ENCODE measurements at regions not wholly inside any gene's neighbourhood (a gene's known extent, or its start where the extent isn't known, plus 50 kb on each side); places are given as distances from the start of the nearest gene placed in this dataset.

DNA sequence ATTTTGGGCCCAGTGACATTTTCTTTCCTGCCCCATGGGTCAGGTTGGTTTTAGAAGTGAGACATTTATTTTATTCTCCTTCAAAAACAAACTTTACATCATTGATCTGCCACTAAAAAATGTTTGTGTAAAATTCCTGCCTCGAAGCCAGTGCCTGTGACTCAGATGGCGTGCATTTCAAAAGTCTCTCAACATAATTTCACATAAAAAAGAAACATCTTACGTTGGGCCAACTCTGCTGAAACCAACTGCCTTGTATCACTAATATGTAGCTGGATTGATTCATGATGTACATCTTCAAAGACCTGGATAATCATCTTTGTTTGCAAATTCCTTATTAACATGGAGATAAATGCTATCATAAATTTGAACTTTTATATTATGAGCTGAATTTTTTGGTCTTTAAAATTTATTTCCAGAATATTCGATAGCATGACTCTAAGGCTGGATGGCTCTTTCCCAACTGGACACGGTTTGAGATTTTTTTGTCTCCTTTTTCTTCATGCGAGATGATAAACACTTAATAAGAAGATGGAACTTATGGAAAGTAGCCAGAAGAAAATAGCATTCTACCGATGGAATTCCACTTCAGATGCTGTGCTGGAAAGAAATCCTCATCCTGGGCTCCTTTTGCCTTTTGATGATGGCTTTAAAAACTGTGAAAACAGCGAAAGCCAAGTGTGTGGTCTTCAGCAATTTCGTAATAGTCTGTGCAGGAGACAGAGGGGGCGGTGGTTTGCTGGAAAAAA is 420.5 kb downstream of the FGF9 start:
- DNase-seq (ENCODE audit: low read depth, low spot score), result no peak

DNA sequence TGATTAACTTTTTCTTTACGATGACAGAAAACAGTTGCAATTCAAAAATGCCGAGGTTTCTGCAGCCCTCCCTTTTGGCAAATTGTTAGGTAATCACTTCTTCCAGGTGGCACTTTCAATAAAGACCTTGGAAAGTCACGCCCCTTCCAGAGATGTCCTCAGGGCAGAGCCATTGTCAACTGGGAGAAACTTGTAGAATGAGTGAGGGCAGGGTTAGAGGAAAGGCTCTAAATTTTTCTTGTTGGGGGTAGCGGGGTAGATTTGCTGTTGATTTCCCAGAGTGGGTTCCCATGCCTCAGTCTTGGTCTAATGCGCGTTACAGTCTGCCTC is 421.1 kb downstream of the FGF9 start:
- no peak for DNase-seq (ENCODE audit: low read depth, low spot score)

DNA sequence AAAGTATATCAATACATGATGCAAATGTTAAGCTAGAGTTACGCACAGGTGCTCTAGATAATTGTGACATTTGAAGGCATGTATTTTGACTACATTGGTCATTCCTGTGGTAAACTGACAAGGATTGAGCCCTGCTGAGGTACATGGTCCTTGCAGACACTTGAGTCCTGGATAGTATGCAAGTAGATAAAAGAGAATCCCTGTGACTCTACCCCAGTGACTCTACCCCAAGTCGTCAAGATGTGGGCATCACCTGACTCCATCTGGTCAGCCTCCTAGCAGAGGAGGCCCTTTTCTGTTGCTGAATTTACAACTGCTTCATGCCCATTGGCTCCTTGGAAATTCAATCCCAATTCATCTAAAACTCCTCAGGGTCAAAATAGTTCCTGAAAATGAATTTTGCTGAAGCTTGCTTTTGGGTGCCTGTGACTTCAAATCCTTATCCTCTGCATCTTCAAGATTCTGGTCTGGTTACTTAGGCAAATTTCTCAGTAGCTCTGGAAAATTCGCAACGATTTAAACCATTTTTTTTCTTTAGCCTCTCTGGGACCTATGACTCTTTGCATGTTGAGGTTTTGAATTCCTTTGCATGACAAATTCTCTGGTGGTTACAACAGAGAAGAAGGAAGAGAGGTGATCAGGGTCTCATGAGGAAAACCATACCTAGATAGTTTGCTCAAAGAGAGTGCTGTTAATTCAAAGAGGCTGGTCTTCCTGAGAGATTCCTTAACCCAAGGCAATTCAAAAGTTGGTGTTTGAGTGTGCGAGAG is 422.1 kb downstream of the FGF9 start:
- DNase-seq (ENCODE audit: low read depth, low spot score), result no peak

DNA sequence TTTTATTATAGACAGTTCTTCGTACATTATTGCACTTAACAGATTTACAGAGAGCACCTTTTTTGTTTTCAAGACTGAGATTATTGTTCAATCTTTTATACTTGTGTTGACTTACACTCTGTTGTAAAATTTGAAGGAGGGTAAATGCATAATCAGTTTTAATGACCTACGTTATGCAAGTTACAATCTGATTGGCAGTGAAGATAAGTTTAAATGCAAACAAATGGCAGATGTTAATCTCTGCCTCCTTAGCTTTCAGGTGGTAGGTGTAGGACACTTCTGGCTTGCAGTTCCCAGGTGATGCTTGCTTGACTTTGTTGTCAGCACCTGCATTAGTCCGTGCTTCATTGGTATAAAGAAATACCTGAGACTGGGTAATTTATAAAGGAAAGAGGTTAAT is 424.9 kb downstream of the FGF9 start:
- no peak for DNase-seq (ENCODE audit: low read depth, low spot score)

DNA sequence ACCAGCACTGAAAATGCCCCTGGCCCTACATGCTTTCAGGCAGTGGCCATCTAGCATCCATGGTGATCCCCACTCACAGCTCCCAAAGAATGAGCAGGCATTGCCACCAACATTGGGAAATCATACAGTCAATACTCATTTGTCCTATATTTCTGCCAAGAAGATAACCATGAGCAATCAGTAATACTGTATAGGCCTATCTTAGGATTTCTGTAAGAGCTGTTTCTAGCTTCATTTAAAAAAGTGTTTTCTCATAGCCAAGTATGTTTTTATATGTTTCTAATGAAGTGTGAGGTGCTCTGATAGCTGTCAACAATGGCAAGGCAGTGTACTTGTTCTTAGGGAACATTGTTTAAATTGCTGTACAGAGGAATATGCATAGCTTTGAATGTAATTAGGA is 428.7 kb downstream of the FGF9 start:
- DNase-seq (ENCODE audit: low read depth, low spot score), result no peak

DNA sequence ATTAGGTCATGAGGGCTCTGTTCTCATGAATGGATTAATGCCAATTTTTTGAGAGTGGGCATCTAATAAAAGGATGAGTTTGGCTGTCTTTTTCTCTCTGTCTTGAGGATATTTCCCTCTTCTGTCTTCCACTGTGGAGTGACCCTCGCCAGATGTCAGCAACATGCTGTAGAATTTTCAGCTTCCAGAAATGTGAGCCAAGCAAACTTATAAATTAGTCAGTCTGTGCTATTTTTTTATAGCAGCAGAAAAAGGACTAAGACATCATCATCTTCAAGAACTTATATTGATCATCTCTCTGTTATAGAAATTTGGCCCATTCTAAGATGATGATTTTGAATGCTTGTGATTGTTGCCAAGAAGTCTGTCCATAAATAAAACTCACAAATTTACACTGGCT is 431.4 kb downstream of the FGF9 start:
- DNase-seq (ENCODE audit: low read depth, low spot score), result no peak

DNA sequence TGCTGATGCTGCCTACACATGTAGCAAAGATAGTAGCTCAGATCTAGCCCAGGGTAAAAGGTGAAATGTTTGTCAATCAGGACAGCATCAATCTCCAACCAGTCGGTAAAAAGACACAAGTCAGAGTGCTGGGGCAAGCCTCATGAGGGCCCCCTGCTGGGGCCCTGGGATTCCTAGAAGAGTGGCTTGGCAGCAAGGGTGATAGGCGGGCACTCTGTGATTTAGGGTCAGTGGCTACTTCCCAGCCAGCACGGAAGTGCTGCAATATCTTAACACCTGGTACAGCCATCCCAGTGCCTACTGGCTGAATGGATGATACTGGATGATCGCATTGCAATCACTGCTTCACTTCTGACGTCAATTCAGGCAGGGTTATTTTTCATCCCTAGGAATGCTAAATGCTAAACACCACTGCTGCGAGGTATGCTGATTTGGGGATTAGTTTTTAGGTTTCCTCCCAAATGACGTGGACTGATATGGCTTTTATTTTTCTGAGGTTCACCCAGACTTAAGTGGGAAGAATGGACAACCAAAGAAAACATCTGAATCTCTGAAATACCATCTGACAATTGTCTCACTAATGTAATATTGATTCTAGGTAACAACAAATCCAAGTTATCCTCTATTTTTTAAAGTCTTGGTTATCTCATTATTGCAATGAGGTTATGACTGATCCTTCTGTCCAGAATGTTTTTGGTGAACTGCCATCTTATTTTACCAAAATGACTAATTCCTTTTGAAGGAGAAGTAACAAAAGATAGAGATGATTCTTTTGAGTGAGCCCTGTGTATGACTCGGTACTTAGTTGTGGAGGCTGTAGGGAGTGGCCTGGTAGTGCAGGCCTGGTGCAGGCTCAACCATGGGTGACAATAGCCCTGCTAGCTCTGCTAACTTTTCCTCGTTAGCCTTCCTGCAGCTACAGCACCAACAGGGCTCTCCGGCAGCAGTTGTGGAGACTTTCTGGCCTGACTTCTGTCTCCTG is 432.5 kb downstream of the FGF9 start:
- DNase-seq (ENCODE audit: low read depth, low spot score), result no peak

DNA sequence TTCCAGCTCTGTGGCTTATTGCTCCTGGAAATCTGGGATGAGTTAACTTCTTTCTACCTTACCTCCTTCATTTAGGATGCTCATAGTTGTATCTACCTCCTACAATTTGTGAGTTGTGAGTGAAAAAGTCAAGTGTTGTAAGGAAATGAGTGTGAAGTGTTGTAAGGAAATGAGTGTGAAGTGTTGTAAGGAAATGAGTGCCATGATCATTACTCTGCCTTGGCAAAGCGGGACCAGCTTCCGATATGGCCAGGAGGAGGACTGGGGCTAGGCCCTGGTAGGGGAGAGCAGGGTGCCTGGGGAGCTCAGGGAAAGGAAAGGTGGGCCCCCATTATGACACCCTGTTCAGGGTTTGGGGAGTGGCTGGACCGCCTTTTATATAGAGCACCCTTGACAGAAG is 435.2 kb downstream of the FGF9 start:
- no peak for DNase-seq (ENCODE audit: low read depth, low spot score)

DNA sequence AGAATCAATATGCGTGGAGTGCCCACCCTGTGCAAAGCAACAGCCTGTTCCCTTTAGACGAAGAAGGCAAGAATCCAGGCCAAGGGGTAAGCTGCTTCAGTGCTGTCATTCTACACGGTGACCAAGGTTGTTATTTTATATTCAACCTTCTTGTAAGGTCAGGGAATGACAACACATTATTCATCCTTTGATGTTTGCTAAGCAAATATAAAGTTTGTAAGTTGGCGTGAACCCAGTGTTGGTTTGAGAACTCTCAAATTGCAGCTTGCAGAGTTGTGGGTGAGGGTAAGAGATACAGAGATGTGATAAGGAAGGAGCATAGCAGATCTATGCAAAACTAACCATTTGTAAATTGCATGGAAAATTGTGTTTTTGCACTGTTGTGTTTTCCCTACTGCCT is 436.7 kb downstream of the FGF9 start:
- no peak for DNase-seq (ENCODE audit: low read depth, low spot score)

DNA sequence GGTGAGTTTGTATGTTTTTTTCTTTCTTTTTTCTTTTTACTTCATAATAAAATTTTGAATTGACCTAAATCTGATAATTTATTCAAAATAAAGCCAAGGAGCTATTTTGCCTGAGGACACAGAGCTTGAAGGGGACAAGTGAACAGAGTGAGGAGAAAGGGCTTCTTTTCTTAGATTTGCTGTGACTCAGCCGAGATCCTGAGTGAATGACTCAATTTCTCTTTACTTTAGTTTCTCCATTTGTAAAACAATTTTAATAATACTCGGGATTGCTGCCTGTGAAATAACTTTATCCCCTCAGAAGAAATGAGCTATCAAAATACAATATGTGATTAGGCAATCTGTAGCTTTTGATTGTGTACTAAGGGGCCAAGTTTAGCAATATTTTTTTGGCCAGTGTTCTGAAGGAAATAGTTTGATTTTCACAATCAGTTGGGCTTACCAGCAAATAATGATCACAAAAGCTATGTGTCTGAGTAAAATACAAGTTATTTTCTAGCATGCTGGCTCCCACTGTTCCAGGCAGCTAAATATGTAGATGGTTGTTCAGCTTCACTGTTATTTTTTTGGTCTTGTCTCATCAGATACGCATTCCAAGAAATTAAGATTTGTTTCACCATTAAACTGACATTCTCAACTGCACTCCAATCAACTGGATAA is 437.5 kb downstream of the FGF9 start:
- DNase-seq (ENCODE audit: low read depth, low spot score), result no peak

DNA sequence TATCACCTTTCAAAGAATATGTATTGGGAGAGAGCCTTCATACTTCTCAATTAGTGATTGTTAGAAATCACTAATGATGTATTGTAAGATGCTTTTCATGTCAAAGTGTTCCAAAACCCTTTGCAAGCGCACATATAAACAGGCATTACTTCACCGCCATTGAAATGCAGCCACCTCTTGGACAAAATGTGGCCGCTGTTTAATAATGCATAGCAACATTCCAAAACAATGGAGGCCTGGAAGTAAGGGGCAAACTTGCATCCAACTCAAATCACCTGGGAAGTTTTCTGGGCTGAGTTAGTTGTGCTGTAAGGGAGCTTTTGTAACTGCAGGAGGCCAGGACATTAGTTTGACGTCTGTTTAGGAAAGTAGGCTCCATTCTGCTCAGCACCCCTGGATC is 438.1 kb downstream of the FGF9 start:
- no peak for DNase-seq (ENCODE audit: low read depth, low spot score)

DNA sequence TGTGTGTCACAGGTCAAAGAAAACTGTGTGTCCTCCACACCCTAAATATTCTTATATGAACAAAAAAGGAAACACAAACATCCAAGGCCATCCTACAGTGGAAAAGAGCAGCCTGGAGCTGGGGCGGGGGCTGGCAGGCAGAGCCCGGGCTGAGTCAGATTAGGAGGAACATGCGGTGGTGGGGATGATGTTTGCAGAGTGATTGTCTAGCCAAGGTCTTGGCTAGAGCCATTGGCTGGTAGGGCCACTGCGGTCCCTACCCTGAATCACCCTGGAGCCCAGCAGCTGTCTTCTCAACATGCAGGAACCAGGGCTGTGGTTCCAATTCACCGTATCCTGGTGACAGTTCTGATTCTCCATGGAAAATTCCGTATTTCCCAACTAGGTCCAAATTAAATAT is 439.5 kb downstream of the FGF9 start:
- no peak for DNase-seq (ENCODE audit: low read depth, low spot score)

DNA sequence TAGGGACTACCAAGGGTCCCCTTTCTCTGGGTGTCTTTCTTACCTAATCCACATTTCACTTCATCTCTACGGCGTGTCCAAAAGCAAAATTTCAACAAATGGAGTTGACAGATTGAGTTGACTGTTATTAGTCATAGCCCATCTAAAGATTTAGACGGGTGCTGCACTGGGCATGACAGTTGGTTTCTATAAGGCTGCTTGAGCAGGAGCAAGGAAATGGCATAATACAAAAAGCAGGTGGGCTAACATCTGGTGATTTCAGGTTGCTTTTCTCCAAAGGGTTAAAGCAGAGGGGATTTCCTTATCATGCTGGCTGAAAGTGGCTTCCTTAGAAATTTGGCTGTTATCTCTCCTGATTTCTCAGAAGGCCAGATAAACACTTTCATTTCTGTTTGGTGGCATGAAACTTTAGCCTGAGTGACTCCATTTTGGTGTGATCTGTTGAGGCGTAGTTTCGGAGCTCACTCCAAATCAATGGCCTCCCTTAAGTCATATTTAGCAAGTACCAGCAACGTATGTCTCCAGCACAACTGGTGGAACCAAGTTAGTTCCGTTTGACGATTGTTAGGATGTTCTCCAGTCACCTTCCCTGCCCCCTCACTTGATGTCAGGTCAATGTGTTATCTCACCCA is 440.4 kb downstream of the FGF9 start:
- DNase-seq (ENCODE audit: low read depth, low spot score), result no peak

DNA sequence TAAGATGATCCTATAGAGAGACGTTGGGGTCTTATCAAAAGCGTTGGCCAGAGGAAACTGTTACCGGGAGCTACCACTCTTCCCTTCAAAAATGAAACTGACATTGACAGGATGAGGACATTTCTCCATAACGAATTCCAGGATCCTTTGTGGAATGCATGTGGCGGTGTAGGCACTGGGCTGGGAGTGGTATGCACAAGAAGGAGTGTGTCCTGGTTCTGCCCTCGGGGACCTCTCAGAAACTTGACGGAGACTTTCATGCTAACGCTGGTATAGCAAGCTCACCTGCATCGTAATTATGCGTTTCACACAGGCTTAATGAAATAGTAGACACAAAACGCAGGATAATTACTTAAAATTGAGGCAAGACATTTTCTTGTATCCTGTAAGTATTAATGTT is 441.1 kb downstream of the FGF9 start:
- no peak for DNase-seq (ENCODE audit: low read depth, low spot score)

DNA sequence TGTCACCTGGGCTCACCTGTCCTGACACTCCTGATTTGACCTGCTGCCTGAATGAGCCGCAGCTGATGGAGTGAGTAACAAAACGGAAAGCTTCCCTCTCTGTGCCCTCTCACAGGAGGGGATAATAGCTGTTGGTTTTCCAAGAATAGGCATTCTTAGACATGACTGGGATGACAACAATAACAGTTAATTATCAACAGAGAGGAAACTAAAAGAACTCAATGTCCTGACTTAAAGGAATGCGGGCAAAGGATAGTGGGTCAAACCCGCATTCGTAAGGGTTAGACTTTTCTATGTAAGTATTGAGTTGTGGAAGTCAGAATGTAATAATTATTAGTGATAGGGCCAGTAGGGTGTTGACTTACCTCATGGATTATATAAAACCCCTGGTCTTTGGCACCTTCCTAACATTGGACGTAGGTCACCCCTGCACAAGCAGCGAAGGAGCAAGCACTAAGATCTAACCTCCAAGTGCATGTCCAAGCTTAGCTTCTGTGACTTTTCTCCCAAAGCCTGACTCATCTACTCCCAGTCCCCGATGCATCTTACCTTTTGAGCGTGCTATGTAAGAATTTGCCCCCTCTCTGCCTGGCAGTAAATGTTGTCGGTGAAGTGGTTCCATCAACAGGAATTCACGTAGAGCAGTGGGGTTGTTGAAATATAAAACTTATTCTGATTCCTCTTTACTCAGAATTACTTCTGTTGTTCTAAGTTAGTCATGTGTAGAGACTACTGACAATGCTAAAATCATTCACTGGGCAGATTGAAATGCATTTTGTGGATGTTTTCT is 442.3 kb downstream of the FGF9 start:
- DNase-seq (ENCODE audit: low read depth, low spot score), result no peak

DNA sequence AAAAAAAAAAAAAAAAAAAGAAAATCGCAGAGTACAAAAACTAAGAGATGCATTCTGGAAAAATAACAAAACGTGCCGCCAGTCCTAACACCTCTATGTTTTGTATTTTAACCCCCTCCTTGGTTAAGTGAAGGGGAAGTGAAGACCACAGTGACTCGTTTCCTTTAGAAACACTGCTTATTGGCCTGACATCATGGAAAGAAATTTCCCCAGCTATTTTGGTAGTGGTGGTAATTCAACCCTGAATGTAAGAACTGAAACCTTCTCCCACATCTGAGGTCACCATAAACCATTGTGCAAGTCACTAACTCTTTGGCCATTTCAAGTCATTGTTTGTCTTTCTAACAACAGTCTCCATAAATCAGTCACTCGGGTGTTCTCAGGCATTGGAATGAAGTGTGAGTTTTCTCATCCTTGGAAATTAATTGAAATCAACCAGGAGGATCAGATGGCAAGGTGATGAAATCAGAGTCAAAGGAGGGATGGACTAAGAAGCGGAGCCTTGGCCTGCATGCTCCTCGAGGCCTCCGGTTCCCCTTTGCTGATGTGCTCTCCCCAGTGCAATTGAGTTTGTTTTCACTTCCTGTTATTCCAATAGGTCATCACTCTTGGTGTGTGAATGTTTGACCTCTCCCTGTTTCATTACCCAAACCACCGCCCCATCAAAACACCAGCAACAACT is 443.9 kb downstream of the FGF9 start:
- DNase-seq (ENCODE audit: low read depth, low spot score), result peak; percentile 15

DNA sequence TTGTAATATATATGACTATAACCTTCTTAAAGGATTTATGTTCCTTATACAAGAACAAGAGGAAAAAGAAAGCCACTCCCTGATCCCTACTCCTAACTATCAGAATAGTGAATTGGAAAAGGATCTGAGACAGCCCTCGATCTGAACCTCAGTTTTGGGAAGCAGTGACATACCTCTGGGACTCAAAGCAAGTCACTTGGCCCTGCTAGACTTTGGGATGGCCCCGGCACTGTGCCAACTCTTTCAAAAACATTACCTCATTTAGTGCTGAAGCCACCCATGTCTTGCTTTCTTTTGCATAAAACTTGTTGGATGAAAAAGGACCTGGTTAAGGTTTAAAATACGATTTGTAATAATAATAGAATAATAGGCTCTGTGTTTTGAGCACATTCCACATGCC is 447.3 kb downstream of the FGF9 start:
- no peak for DNase-seq (ENCODE audit: low read depth, low spot score)

DNA sequence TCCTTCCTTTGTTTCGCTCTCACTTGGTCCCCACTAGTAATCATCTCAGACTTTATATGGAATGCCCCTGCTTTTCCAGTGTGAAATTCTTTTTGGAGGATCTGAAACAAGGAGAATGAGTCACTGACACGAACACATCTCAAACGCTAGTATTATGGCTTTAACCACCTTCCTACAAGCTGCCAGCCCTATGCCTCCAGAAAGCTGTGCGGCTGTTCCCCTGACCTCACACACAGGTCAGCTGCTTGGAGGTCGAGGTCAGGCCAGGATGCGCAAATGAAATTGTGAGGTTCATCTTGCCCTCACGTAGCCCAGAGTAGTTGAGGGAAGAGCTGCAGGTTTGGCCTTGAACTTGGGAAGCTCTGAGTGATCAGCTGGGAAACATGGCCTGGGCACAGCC is 449.8 kb downstream of the FGF9 start:
- DNase-seq (ENCODE audit: low read depth, low spot score), result no peak

DNA sequence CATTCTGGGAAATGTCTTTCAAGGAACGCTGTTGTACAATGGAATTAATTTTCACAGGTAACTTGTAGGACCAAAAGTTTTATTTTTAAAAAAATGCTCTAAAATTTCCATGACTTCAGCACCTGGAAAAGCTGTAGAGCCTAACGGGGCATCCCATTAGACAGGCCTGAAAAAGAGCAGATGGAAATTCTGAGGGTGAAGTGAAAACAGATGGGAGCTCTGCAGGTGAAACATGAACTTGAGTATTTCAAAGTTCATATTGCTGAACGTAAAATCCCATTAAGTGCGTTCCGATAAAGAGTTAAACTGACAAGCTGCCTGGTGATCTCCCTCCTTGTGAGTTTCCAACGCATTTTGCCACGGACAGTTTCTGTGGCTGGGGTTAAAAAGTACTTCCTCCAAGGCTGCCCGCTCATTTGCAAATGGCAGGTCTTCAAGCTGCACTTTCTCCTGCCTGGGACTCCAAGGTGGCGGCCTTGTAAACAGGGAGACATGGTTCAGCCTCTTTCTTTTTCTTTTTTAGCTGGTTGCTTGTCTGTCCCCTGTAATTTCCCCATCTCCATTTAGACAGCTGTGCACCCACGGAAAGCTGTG is 450.4 kb downstream of the FGF9 start:
- no peak for DNase-seq (ENCODE audit: low read depth, low spot score)

All from activated naive CD8-positive, alpha-beta T cell treated with anti-CD3 and anti-CD28 coated beads, Interleukin-2, amount 50 U/mL, for 16 hours (primary cell).